Transverse colon (tissue), 4 donors: ENCODE measurements at regions not wholly inside any gene's neighbourhood (a gene's known extent, or its start where the extent isn't known, plus 50 kb on each side); places are given as distances from the start of the nearest gene placed in this dataset.

ENCODE experiments used
- DNase-seq: peaks from one replicate; pipeline ENCODE4 v3.0.0-alpha.2; 2019
- H3K27ac ChIP-seq, 4 donors: fragments of 200-600 bp; sonication (generic); 2 replicates each; pipeline ENCODE4 v1.5.1; 2016 to 2018; ENCODE audit warnings: inconsistent platforms in 4 of 4
- H3K27me3 ChIP-seq: fragments of 200-600 bp; sonication (generic); 2 replicates; pipeline ENCODE4 v1.5.1; 2017; ENCODE audit warnings: inconsistent platforms
- H3K36me3 ChIP-seq, 4 donors: fragments of 200-600 bp; sonication (generic); 2 replicates each; pipeline ENCODE4 v1.5.1; 2017 to 2019; ENCODE audit warnings: inconsistent platforms in 4 of 4
- H3K4me1 ChIP-seq, 4 donors: fragments of 200-600 bp; sonication (generic); 2 replicates each; pipeline ENCODE4 v1.5.1; 2017 to 2020; ENCODE audit warnings: inconsistent platforms in 4 of 4
- H3K4me3 ChIP-seq, 4 donors: fragments of 200-600 bp; sonication (generic); 1 replicate in 1 of 4; 2 replicates in 3 of 4; pipeline versions ENCODE4 v1.5.1 to v1.6.1; 2017 to 2019; ENCODE audit warnings: inconsistent platforms in 4 of 4
- H3K9me3 ChIP-seq, 2 donors: fragments of 200-600 bp; sonication (generic); 2 replicates each; pipeline ENCODE4 v1.5.1; 2017 to 2019; ENCODE audit warnings: inconsistent platforms in 2 of 2
- EP300 ChIP-seq: sonication (generic); formaldehyde crosslinking; IDR thresholded peaks from one replicate; pipeline ENCODE4 v1.6.1; 2017; ENCODE audit warnings: antibody characterized with exemption, low read depth
- POLR2A ChIP-seq: fragments of 450-650 bp; IDR thresholded peaks from one replicate; pipeline ENCODE4 v1.6.1; 2016; ENCODE audit warnings: antibody characterized with exemption, mild to moderate bottlenecking, moderate library complexity
- POLR2AphosphoS5 ChIP-seq, 3 donors: sonication (generic); formaldehyde crosslinking; IDR thresholded peaks; one replicate each; pipeline ENCODE4 v1.6.1; 2016; ENCODE audit warnings: antibody characterized with exemption in 3 of 3
- WGBS, 2 donors: methylation state at CpG; one replicate each; pipeline ENCODE4 v1.1.5; 2018; ENCODE audit warnings: low coverage in 1 of 2; 5-methylcytosine and 5-hydroxymethylcytosine counted together
- in situ Hi-C, 4 donors: fragments of 200-750 bp; cut with MboI; loops; one replicate each; pipeline versions ENCODE4 v1.15.0 to v1.15.1; 2017; ENCODE audit warnings: low sequenced_read_pairs in 3 of 4, low pct_ligation_motif_present in 1 of 4, low pct_unique_long_range_greater_than_20kb in 1 of 4
- intact Hi-C: fragments of 100-400 bp; cut with DNase I; formaldehyde crosslinking; loops from one replicate; pipeline ENCODE4 v1.15.1; 2023; ENCODE audit warnings: low total_unique reads
- TF ChIP-seq, protein P1 (sequence below), 5 experiments: fragments of 200-600 bp in 3 of 5; fragments of 450-650 bp in 2 of 5; sonication (generic) in 3 of 5; IDR thresholded peaks; 1 replicate in 2 of 5; 2 replicates in 3 of 5; pipeline ENCODE4 v1.5.1; 2016 to 2017; ENCODE audit warnings: antibody characterized with exemption in 5 of 5, inconsistent platforms in 3 of 5, mild to moderate bottlenecking in 2 of 5, moderate library complexity in 1 of 5

DNA sequence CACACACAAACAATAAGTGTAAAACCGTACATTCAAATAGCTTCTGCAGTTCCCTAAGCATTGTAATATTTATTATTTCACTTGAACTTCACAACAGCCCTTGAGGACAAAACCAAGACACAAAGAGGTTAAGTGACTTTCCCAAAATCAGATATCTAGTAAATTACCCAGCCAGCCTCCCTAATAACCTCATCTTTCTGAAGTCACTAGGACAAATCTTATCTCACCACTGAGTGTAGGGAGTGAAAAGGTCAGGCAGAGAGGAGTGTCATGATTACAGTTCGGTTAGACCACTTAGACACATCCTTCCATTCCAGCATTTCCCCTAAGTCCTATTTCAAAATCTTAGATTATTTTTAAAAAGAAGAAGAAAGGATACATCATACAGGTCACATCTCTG is 377.3 kb upstream of the NFIA start:
- intact Hi-C loops, result no loop called here
- Histone ChIP-seq H3K4me3 (no peak overlapping the region), H3K9me3 (no peaks in the 10 kb centered on the region), H3K4me1 (peaks cover 0 to 7% (median 2%) of the 10 kb centered on the region in 4 donors), H3K27me3 (no peaks in the 10 kb centered on the region), H3K36me3 (no peaks in the 10 kb centered on the region), H3K27ac (no peak overlapping the region)
- no peak for TF ChIP-seq POLR2A
- no peak for TF ChIP-seq EP300
- no peak for TF ChIP-seq POLR2AphosphoS5 (IDR thresholded peaks at IDR 0.05)
- TF ChIP-seq, protein P1, sequence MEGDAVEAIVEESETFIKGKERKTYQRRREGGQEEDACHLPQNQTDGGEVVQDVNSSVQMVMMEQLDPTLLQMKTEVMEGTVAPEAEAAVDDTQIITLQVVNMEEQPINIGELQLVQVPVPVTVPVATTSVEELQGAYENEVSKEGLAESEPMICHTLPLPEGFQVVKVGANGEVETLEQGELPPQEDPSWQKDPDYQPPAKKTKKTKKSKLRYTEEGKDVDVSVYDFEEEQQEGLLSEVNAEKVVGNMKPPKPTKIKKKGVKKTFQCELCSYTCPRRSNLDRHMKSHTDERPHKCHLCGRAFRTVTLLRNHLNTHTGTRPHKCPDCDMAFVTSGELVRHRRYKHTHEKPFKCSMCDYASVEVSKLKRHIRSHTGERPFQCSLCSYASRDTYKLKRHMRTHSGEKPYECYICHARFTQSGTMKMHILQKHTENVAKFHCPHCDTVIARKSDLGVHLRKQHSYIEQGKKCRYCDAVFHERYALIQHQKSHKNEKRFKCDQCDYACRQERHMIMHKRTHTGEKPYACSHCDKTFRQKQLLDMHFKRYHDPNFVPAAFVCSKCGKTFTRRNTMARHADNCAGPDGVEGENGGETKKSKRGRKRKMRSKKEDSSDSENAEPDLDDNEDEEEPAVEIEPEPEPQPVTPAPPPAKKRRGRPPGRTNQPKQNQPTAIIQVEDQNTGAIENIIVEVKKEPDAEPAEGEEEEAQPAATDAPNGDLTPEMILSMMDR (IDR thresholded peaks at IDR 0.05), result no peak
- 40 to 63% methylated on average over 1 to 2 of the region's 2 CpGs for WGBS, 2 donors
- in situ Hi-C loops, result no loop called here
- no peak for DNase-seq

DNA sequence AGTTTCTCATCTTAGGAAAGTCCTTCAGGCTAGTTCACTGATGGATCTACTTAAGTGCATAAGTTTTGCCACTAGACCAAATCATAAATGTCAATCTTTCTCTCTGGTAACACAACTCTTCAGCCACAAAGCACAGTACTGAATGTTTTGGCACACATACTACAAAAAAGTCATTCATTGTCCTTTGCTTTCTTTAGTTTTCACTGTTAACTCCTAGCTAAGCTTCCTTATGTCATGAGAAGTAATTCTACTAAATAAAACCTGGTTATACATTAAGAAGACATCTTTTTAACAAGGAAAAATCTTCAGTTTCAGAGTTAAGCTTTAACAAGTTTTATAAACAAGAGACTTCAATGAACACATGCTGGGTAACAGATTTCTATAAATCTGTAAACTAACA is 379.2 kb upstream of the NFIA start:
- in situ Hi-C loops (no loop called here), intact Hi-C loops (no loop called here)

DNA sequence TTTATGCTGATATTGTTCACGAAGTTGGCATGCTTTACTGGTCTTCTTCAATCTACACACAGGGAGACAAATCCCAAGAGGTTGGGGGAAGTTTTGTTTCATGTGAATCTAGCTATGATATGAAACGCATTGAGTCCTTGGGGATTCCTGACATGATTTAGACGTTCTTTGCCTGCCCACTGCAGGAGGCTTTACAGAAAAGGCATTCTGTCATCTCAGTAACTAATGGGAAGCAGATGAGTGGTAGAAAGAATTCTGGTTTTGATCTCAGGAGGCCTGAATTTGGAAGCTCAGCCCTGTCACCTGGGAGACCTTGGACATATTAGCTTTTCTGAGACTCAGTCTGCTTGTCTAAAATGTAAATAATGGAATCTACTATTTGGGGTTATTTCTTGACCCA is 383.0 kb upstream of the NFIA start:
- in situ Hi-C loops, result no loop called here

More for the DNA sequence above, 379.2 kb upstream of the NFIA start:
- no peak for DNase-seq
- TF ChIP-seq POLR2A (no peak), POLR2AphosphoS5 (IDR thresholded peaks at IDR 0.05) (no peak), EP300 (no peak)
- TF ChIP-seq, protein P1 (IDR thresholded peaks at IDR 0.05), result no peak
- Histone ChIP-seq H3K27ac (no peak overlapping the region), H3K4me1 (peaks cover 0 to 7% (median 2%) of the 10 kb centered on the region in 4 donors), H3K9me3 (no peaks in the 10 kb centered on the region), H3K27me3 (no peaks in the 10 kb centered on the region), H3K4me3 (no peak overlapping the region), H3K36me3 (no peaks in the 10 kb centered on the region)

DNA sequence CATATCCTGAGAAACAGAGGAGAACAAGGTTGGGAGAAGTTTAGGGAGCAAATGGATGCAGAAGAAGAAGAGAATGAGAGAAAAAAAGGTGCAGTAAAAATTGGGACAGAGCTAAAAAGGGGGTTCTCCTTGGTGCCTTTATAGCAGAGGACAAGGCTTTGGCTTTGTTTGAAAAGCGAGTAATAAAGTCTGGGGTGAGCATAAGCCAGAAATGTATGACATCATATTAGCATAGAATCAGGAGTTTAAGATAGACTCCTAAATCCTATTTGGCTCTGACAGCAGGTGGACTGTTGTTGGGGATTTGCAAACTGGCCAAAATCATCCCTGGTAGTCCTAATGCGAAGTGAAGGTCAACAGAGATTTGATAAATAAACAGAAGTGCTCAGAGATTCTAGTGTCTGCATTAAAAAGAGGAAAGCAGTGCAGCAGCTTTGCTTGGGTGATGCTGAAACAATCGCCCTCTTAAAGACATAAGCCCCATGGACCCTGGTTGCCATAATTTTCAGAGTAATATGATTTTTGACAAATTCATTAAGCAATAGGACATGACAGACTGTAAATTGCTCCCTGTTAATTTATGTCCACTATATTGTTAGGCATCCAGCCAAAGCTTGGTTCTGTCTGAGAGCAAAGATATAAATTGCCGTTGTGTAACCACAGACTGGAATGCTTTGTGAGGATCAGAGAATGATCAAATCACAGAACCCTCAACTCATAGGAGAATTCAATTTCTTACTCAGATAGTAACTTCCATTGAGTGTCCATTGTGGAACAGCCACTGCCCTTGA is 385.0 kb upstream of the NFIA start:
- no peaks in the 10 kb centered on the region for H3K27me3 ChIP-seq
- WGBS, 2 donors, result 20 to 67% methylated on average over 1 to 4 of the region's 4 CpGs
- H3K4me1 ChIP-seq, result peaks cover 0 to 4% (median under 1%) of the 10 kb centered on the region in 4 donors
- no peaks in the 10 kb centered on the region for H3K36me3 ChIP-seq
- H3K9me3 ChIP-seq, result no peaks in the 10 kb centered on the region
- TF ChIP-seq EP300 (no peak), POLR2A (no peak), POLR2AphosphoS5 (IDR thresholded peaks at IDR 0.05) (no peak)
- TF ChIP-seq, protein P1 (IDR thresholded peaks at IDR 0.05), result no peak
- H3K27ac ChIP-seq, result no peak overlapping the region
- in situ Hi-C loops, result no loop called here
- intact Hi-C loops, result no loop called here
- H3K4me3 ChIP-seq, result no peak overlapping the region
- no peak for DNase-seq

More for the DNA sequence above, 383.0 kb upstream of the NFIA start:
- Histone ChIP-seq H3K4me3 (no peak overlapping the region), H3K4me1 (peaks cover 0 to 7% (median 2%) of the 10 kb centered on the region in 4 donors), H3K27me3 (no peaks in the 10 kb centered on the region), H3K9me3 (no peaks in the 10 kb centered on the region), H3K36me3 (no peaks in the 10 kb centered on the region), H3K27ac (no peak overlapping the region)
- 71 to 72% methylated on average over 3 of the region's 3 CpGs for WGBS, 2 donors
- no peak for DNase-seq
- TF ChIP-seq POLR2A, result no peak
- TF ChIP-seq, protein P1 (IDR thresholded peaks at IDR 0.05), result no peak
- TF ChIP-seq EP300, result no peak
- intact Hi-C loops, result no loop called here
